ENCODE measurements at regions not wholly inside any gene's neighbourhood (a gene's known extent, or its start where the extent isn't known, plus 50 kb on each side); places are given as distances from the start of the nearest gene placed in this dataset.
"Not testable (repeated sequence)": the region's sequence is repeated elsewhere in the genome, so short reads cannot be mapped to it uniquely, and the experiment has no call there.

- no peak for DNase-seq (ENCODE audit: low read depth)
- no peaks in the 10 kb centered on the region for H3K36me3 ChIP-seq (ENCODE audit: control insufficient read depth, insufficient read depth, low read length)
- no peak for TF ChIP-seq CTCF (IDR thresholded peaks at IDR 0.05; ENCODE audit: insufficient read depth, low read length, poor library complexity, severe bottlenecking)
- H3K4me3 ChIP-seq (ENCODE audit: low read depth, low read length) = no peak overlapping the region
- H3K27me3 ChIP-seq (ENCODE audit: control insufficient read depth, insufficient read depth, low read length) = no peaks in the 10 kb centered on the region
Measured at GRCh38 chr21:19463966-19464365, 1060.4 kb upstream of the TMPRSS15 start.

GRCh38 chr21:19468991-19469715, 1065.6 kb upstream of the TMPRSS15 start:
- Histone ChIP-seq H3K4me3 (ENCODE audit: low read depth, low read length) (no peak overlapping the region), H3K27me3 (ENCODE audit: control insufficient read depth, insufficient read depth, low read length) (no peaks in the 10 kb centered on the region), H3K36me3 (ENCODE audit: control insufficient read depth, insufficient read depth, low read length) (no peaks in the 10 kb centered on the region)
- DNase-seq (ENCODE audit: low read depth) = no peak
- no peak for TF ChIP-seq CTCF (IDR thresholded peaks at IDR 0.05; ENCODE audit: insufficient read depth, low read length, poor library complexity, severe bottlenecking)

- Histone ChIP-seq H3K27me3 (ENCODE audit: control insufficient read depth, insufficient read depth, low read length) (no peaks in the 10 kb centered on the region), H3K4me3 (ENCODE audit: low read depth, low read length) (no peak overlapping the region), H3K36me3 (ENCODE audit: control insufficient read depth, insufficient read depth, low read length) (no peaks in the 10 kb centered on the region)
- TF ChIP-seq CTCF (IDR thresholded peaks at IDR 0.05; ENCODE audit: insufficient read depth, low read length, poor library complexity, severe bottlenecking) = no peak
- DNase-seq (ENCODE audit: low read depth) = no peak
Measured at GRCh38 chr21:19475525-19475924, 1071.9 kb upstream of the TMPRSS15 start.

GRCh38 chr21:19489930-19490329, 1086.3 kb upstream of the TMPRSS15 start:
- no peak for TF ChIP-seq CTCF (IDR thresholded peaks at IDR 0.05; ENCODE audit: insufficient read depth, low read length, poor library complexity, severe bottlenecking)
- DNase-seq (ENCODE audit: low read depth) = no peak
- Histone ChIP-seq H3K36me3 (ENCODE audit: control insufficient read depth, insufficient read depth, low read length) (no peaks in the 10 kb centered on the region), H3K27me3 (ENCODE audit: control insufficient read depth, insufficient read depth, low read length) (no peaks in the 10 kb centered on the region), H3K4me3 (ENCODE audit: low read depth, low read length) (no peak overlapping the region)

- no peak for DNase-seq (ENCODE audit: low read depth)
- no peak overlapping the region for H3K4me3 ChIP-seq (ENCODE audit: low read depth, low read length)
- no peaks in the 10 kb centered on the region for H3K27me3 ChIP-seq (ENCODE audit: control insufficient read depth, insufficient read depth, low read length)
- TF ChIP-seq CTCF (IDR thresholded peaks at IDR 0.05; ENCODE audit: insufficient read depth, low read length, poor library complexity, severe bottlenecking) = no peak
- H3K36me3 ChIP-seq (ENCODE audit: control insufficient read depth, insufficient read depth, low read length) = no peaks in the 10 kb centered on the region
Measured at GRCh38 chr21:19490481-19490880, 1086.9 kb upstream of the TMPRSS15 start.

GRCh38 chr21:19493437-19494241, 1090.1 kb upstream of the TMPRSS15 start:
- not testable (repeated sequence) for H3K36me3 ChIP-seq (ENCODE audit: control insufficient read depth, insufficient read depth, low read length); DNase-seq (ENCODE audit: low read depth); H3K4me3 ChIP-seq (ENCODE audit: low read depth, low read length); H3K27me3 ChIP-seq (ENCODE audit: control insufficient read depth, insufficient read depth, low read length)
